ENCODE measurements at regions not wholly inside any gene's neighbourhood (a gene's known extent, or its start where the extent isn't known, plus 50 kb on each side); places are given as distances from the start of the nearest gene placed in this dataset.

DNA sequence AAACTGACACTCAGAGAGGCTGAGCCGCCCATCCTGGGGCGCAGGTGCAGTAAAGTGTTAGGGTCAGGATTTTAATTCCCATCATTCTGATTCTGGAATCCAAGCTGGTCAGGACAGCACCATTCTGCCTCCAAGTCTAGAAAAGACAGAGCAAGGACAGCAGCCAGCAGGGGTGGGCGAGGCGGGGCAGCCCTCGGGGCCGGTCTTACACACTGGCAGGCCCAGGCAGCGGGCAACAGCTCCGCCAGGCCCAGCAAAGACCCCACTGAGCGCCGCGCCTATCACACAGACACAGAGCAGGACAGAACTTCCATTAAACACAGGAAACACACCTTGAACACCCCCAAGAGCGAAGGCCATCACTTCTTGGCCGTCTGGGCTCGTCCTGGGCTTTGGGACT, 66.5 kb upstream of the RXRA start:
- TF ChIP-seq, protein P1, sequence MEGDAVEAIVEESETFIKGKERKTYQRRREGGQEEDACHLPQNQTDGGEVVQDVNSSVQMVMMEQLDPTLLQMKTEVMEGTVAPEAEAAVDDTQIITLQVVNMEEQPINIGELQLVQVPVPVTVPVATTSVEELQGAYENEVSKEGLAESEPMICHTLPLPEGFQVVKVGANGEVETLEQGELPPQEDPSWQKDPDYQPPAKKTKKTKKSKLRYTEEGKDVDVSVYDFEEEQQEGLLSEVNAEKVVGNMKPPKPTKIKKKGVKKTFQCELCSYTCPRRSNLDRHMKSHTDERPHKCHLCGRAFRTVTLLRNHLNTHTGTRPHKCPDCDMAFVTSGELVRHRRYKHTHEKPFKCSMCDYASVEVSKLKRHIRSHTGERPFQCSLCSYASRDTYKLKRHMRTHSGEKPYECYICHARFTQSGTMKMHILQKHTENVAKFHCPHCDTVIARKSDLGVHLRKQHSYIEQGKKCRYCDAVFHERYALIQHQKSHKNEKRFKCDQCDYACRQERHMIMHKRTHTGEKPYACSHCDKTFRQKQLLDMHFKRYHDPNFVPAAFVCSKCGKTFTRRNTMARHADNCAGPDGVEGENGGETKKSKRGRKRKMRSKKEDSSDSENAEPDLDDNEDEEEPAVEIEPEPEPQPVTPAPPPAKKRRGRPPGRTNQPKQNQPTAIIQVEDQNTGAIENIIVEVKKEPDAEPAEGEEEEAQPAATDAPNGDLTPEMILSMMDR (IDR thresholded peaks at IDR 0.05): no peak
- TF ChIP-seq ZFX (IDR thresholded peaks at IDR 0.05; ENCODE audit: borderline replicate concordance): no peak

All from 22Rv1 (cell line).